GM04504 (cell line): ENCODE measurements at regions not wholly inside any gene's neighbourhood (a gene's known extent, or its start where the extent isn't known, plus 50 kb on each side); places are given as distances from the start of the nearest gene placed in this dataset.

ENCODE experiments used
- DNase-seq: peaks from one replicate; pipeline ENCODE4 v3.0.0-alpha.2; 2012; ENCODE audit warnings: low read depth

DNA sequence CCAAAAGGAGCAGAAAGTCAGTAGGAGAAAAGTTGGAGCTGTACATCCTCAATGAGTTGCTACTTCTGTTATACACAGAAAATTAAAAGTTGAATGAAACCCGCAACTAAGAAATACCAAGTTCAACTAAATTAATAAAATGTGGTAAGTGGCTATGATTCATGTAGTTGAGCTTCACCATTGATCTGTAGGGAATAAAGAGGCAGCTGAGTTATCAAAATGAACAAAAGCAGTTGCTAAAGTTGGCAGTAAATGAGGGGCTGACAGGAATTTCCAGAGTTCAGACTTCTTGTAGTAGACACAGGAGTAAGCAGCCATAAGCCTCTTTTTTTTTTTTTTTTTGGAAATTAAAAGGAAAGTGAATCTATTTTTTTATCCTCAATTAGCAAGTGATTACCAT is 234.6 kb downstream of the POSTN start:
- DNase-seq, result no peak

DNA sequence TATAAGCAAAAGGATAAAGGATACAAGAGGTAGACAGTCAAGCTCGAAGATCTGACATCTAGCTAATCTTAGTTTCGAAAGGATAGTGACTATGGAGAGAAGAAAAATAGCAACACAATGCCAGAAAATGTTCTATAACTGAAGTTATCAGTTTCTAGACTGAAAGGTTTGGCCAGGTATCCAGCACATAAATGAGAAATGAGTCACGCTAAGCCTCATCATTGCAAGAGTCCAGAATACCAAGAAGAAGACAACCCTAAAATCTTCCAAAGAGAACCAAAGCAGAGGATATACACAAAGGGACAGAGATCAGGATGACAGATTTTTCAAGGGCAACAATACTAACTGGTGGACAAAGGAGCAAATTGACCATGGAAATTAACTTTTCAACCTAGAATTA is 237.0 kb downstream of the POSTN start:
- no peak for DNase-seq

DNA sequence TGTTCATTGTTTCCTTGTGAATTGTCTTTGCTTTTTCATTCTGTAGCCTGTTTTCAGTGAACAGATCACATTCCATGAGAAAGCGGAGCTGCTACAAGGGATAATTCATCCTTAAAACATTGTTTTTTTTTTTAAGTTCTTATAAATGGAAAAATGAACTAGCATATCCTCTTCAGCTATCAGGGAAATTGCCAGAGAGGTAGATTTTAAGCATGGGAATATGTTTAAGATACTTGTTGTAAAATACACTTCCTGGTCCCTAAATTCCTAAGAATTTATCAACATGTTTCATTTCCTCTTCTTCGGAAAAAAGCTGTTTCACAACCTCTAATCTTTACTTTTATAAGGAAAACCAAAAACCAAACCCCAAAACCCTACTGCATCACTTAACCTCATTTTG is 238.0 kb downstream of the POSTN start:
- no peak for DNase-seq

DNA sequence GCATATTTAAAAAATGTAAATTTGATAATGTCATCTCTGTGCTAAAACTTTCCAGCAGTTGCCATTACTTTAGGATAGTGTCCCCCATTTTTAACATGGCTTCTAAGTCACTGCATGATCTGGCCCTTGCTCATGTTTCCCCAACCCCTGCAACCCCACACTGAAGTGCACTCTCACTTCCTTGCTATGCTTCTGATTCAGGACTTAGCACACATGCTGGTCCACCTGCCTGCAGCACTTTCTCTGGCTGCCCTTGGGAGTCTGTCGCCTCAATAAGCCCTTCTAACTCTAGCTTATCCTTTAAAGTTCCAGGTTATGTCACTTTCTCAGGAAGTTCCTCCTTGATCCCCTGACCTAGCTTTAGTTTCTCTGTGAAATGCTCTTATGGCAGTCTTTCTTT is 241.0 kb downstream of the POSTN start:
- DNase-seq, result no peak

DNA sequence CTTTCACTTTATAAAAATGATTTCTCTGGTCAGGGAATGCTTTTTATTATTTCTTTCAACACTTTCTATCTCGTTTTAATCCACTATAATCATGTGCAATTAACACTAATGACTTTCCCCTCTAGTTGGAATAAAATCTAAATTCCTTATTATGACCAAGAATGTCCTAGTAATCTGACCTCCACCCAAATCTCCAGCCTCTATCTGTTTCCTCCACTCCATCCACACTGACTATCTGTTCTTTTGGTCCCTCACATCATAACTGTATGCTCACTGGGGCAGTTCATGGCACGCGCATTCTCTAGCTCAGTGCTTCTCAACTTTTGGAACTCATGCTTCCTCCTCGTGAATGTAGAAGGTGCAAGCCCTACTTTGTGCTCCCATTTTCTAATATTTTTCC is 244.7 kb downstream of the POSTN start:
- no peak for DNase-seq

DNA sequence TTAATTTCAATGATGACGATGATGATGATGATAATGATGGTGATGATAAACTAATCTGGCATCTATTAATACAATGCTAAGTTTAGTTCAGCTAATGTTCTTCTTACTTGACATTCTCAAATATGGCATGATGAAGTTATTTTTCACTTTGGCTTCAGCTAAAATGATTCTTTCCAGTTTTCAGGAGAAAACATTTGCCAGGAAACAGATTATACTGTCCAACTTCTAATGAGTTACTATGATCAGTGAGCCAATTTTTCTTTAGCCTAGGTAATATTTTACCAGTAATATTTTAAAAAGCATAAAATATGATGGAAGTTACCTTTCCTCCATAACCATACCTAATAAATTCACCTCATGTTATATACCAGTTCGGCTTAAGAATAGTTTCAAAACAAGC is 245.7 kb upstream of the CSNK1A1L start:
- no peak for DNase-seq

DNA sequence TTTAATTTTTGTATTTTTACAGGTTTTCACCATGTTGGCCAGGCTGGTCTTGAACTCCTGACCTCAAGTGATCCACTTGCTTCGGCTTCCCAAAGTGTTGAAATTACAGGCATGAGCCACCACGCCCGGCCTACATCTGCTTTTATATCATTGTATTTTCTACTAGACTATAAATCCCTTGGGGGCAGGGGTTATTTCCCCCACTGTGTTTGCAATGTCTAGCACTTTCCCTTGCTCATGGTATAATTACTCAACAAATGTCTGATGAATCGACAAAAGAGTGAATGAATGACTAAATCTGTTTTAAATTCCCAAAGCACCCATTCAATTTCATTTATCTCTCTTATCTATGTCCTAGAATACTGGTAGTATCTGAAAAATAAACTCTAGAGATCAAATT is 244.5 kb upstream of the CSNK1A1L start:
- no peak for DNase-seq

DNA sequence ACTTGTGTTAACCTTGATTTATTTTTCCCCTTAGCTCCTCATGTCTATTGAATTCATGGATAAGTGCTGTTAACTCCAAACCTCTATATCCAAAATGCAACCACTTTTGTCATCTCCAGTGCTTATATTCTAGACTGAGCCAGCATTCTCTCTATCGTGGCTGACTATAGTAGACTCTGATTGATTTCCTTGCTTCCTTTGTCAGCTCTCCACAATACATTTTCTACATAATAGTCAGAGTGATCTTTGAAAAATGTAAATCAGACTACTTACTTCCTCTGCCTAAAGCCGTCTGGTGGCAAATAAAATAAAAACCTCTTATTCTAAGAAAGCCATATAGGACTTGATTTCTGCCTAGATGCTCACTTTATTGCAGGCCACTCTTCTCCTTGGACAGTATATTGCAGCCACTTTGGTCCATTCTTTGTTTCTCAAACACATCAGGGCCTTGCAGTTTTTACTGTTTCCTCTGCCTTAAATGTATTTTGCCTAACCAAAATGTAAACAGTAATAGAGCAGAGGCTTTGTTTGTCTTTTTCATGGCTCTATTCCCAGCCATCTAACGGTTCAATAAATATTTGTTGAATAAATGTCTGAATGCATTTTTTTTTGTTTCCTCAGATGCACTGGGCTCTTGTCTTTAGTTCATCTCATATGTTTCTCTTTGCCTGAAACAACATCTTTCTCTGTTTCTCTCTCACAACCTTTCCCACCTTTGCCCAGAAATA is 243.6 kb upstream of the CSNK1A1L start:
- DNase-seq, result no peak

DNA sequence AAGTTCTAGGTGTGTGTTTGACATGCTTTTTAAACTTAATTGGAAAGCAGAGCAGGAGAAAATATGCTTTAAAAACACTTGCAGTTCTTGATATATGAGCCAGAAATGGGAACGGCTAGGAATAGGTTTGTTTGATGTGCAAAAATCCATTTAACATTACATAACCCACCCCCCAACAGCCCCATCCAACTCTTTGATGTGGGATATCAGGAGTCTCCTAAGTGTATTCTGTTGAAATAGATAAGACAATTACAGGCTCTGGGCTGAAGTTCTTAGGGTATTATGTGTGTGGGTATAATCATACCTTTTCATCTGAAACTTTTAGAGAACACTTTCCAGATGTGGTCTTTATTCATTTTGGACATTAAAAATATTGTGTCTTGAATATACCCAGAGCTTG is 240.4 kb upstream of the CSNK1A1L start:
- no peak for DNase-seq

DNA sequence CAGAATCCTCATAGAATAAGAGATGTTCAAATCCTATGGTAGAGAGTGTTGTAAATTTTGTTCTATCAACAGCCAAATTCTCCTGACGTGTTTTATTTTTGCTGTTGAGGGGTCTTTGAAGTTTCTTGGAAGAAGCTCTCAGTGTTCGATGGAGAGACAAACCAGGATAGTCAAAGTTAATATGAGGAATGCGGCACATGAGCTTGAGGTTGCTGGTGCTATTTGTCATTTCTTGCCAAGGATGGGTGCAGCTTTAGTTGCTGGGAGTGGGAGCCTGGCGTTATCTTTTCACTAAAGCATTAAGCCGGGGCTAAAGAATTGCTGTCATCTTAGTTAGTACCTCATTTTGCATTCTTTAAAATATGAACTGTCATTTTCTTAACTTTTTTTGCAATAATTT is 239.9 kb upstream of the CSNK1A1L start:
- DNase-seq, result no peak

DNA sequence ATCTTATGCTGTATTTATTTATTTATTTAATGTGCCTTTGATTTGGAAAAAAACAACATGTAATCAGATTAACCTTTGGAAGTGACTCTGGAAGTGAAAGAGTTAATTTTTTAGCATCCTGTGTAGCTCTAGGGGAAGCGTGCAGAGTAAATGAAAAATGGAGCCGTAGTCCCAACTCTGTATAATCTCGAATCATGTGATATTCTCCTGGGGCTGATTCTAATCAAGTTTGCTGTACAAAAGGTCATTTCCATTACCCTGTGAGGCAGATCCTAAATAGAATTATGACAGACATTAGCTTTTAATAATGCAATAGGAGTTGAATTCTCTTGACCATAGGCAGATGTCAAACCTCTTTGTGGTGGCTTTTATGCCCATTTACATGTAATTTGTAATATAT is 238.6 kb upstream of the CSNK1A1L start:
- DNase-seq, result no peak

DNA sequence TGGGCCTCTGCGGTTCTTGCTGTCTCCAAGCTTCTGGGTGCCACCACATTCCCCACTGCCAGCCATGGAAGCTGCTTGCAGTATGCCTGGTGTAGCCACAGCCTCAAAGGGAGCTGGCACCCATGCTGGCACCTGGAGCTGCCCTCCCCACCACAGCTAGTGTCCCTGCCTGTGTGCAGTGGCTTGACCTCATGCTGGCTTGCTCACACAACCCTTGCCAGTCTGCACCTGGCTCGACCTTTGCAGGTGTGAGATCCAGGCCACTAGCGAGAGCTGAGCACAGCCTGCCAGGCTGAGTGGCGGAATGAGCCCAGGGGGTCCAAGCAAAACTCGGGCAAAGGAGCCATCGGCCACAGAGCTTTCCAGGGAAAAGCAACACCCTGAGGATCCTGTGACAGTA is 236.7 kb upstream of the CSNK1A1L start:
- DNase-seq, result no peak

DNA sequence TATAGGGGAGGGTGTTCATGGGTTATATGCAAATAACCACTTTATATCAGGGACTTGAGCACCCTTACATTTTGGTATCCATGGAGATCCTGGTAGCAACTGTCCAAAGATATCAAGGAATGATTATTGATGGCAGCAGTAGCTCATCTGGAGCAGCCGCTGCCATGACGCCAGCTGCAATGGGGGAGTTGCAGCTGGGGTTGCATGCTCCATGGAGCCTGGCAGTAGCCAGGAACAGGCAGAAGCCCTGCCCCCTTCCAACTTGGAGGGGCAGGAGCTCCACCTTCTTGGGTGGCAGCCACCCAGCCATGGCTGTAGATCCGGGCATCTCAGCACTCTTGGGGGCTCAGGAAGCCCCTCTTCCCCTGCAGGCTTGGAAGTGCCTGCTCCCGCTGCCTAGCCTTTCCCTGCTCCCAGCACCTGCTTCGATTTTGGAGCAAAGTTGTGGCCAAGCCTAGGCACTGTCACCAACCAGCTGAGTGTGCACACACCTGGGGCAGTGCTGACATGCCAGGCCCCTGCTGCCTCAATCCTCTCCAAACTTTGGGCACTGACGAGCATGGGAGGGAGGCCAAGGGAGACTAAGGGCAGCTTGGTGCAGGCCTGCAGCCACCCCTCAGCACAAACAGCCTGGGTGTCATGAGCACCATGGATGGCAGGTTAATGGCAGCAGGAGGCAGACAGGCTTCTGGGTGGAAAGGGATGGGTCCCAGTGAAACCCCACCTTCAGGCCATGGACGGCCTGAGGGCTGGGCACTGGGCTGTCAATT is 235.6 kb upstream of the CSNK1A1L start:
- DNase-seq, result no peak

DNA sequence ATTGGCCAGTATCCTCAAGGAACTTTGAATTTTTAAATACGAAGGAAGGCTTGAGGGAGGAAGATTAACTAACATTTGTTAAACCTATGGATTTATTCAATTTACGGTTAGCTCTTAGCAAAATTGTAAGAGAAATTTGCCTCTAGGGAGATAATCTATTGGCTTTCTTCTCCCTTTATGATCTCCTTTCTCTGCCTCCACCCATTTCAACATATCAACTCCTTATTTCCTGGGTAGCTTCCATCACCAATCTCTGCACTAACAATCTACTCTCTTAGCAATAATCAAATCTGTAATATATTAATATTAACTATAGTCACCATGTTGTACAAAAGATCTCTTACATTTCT is 233.9 kb upstream of the CSNK1A1L start:
- no peak for DNase-seq

DNA sequence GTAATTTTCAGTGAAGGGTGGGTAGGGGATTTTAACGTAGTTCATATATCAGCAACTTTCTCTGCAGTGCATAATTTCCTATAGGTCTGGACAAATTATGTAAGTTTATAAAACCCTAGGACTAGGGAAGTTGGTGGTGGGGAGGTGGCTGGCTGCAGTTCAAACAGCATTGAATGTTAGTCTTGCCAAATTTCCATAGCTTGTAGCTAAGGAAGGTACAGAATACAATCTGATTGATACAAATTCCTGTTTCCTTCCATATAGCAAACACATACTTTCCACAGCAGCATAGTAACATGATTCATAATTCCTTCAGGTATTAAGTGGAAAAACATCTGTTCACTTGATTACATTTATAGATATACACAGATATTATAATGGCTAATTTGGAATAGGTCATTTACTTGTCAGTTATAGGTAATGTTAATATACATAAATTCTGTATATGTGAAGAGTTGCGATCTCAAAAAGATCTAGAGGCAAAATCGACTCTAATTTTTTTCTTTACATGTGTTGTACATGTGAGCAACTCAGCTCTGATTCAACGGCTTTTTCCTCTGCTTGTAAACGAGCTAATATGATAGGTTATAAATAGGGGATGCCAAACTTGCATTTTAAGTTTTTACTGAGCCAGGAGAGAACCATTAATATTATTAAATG is 233.4 kb upstream of the CSNK1A1L start:
- no peak for DNase-seq

DNA sequence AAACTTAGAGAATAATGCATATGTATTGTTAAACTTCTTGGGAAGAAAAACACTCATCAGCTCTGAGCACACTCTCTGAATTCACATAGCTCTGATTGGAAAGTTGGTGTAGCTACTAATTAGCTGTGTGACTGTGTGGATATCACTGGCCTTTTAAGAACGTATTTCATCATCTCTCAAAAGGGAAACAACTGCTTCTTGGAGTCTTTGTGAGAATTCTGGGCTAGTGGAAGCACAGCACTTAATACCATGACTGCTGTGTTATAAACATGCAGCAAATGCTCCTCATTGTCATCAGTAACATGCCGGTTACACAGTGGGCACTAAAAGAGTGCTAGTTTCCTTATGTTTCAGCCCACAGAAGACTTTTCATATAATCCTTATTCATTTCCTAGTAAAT is 220.9 kb upstream of the CSNK1A1L start:
- DNase-seq, result no peak

DNA sequence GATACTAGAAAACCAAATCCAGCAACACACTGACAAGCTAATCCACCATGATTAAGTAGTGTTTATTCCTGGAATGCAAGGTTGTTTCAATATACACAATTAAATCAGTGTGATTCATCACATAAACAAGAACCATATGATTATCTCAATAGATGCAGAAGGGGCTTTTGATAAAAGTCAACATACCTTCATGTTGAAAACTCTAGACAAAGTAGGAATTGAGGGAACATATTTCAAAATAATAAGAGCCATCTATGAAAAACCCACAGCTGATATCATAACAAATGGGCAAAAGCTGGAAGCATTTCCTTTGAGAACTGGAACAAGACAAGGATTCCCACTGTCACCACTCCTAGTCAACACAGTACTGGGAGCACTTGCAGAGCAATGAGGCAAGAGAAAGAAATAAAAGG is 213.6 kb upstream of the CSNK1A1L start:
- peak; percentile 56 for DNase-seq

DNA sequence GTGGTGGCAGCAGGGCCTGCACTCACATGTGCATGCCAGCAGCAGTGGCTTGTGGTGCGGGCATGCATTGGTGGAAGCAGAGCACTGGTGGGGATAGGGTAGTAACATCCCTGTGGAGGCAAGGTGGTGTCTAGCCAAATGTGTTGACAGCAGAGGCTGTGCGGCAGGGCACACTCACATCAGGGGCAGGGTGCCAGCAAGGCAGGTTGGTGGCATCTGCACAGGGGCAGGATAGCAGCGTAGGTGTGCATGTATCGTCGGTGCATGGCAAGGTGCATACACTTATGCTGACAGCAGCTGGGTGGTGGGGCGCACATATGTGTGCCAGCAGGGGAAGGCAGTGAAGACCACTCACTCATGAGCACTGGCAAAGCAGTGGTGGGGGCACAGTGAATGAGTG is 211.5 kb upstream of the CSNK1A1L start:
- no peak for DNase-seq

DNA sequence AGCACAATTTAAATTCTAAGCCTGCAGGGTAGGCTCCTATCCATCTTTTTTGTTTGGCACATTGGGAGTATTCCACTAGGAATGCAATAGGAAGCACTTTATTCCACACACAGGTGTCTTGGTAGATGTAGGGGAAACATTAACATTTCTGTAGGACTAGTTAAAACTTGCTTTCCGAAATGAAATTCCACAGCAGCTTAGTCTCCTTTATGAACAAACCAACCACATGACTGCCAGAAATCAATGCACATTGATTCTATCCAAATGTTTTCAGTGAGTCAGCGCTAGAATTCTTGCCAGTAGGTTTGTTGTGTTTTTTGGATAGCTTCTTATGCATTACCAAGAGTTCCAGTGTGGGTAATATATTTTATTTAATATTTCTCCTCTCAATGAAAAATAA is 207.9 kb upstream of the CSNK1A1L start:
- peak; percentile 73 for DNase-seq

DNA sequence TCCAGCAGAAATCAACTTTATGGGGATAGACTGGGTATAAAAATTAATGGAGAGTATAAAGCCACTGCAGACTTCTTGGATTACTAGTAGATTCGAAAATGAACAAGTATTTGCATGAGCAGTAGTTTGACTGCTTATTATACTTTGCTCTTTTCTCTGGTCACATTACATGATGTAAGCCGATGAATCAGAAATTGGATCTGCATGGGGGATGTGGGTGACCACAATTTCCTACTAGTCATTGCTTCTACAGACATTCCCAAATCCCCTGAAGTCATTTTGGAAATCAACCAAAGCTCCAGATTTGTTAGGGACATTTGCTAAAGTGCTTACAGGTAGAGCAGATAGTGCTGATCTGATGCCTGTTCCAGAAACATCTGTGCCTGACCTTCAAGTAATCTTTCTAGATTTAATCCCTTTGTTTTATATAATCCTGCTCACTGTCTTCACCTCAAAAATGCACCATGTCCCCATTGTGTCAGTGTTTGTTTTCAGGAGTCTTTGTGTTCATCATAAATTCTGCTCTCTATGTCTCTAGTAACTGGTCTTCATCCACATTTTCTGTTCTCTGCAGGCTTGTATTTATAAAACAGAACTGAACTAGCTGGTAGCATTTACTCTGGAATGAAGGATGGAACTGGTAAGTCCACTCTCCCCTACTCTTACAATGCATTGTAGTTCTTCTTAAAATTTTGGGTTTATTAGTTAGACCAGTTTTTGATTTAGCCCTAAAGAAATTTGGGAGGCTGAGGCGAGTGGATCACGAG is 201.5 kb upstream of the CSNK1A1L start:
- DNase-seq, result peak; percentile 90

DNA sequence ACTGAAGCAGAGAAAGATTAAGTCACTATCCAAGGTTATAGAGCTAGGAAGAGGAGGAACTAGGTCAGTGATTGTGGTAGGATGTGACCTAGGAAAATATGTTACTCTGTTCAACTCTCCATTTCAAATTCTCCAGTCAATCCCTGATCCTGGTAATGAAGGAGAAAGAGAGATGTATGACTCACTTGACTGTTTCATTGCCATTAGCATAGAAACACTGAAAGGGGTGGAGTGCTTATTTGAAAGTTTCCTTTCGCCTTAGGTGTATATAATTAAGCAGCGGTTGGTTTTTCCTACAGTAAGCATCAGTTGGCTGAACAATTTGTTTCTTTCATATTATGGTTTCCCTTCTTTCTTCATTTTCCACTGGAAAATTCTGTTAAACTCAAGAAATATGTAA is 198.1 kb upstream of the CSNK1A1L start:
- no peak for DNase-seq

DNA sequence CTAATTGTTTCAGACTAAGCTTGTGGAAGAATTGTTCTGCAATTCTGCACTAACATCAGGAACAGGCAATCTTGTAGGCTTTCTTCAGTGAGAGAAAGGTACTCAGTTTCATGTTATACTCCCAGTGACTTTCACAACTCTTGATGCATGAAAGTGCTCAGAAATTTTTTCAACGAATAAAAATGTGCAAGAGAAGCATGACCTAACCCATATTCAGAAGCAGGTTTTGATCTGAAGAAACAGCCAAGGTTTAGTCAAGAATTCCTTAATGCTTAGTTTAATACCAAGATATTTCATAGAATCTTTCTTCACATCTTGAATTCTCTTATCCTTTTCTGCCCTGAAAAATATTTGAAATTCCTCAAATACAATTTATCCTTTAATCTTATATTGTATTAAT is 197.2 kb upstream of the CSNK1A1L start:
- DNase-seq, result no peak

DNA sequence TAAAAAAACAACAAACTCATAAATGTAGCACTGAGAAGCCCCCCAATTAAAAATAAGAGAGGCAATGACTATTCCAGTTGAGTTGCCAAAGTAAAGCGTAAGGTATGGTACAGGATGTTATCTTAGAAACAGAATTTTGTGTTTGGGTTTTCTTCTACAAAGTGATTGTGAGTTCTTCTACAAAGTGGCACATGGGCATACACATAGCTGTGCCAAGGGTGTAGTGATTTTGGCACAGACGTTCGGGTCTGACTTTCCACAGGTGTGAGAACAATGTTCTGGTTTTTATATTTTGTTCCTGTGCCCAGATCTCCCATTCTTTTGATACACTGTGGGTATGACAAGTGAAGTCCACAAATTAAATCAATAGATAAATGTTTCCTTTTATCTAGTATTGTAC is 190.1 kb upstream of the CSNK1A1L start:
- no peak for DNase-seq
